H1 (cell line): ENCODE measurements at regions not wholly inside any gene's neighbourhood (a gene's known extent, or its start where the extent isn't known, plus 50 kb on each side); places are given as distances from the start of the nearest gene placed in this dataset.

Experiments
- CBX5 ChIP-seq: fragments of 300-800, 300-1000 bp; sonication (generic); IDR thresholded peaks from 2 replicates; pipeline ENCODE4 v1.7.1; 2016; ENCODE audit warnings: antibody characterized with exemption, low read length, low read depth
- CHD7 ChIP-seq: fragments of 300-600 bp; sonication (generic); IDR thresholded peaks from 2 replicates; pipeline ENCODE4 v1.7.1; 2012; ENCODE audit warnings: low read length, moderate library complexity, mild to moderate bottlenecking, inconsistent platforms; ENCODE audit not compliant: insufficient replicate concordance
- CTCF ChIP-seq, 3 experiments: IDR thresholded peaks; 1 replicate in 2 of 3; 2 replicates in 1 of 3; pipeline versions ENCODE4 v1.5.1 to v1.6.1; 2011; ENCODE audit warnings: low read length in 3 of 3, mild to moderate bottlenecking in 3 of 3, inconsistent platforms in 2 of 3, low read depth in 1 of 3, moderate library complexity in 1 of 3; ENCODE audit not compliant: insufficient read depth in 1 of 3; ENCODE audit errors: control extremely low read depth in 1 of 3
- E2F6 ChIP-seq: IDR thresholded peaks from 2 replicates; pipeline ENCODE4 v1.6.1; 2012; ENCODE audit warnings: inconsistent platforms
- RAD21 ChIP-seq, 2 experiments: IDR thresholded peaks in 1 of 2; conservative IDR thresholded peaks in 1 of 2; 2 replicates each; pipeline ENCODE4 v1.6.1; 2011; ENCODE audit warnings: low read depth in 2 of 2, low read length in 2 of 2, improper control_type of control experiment in 1 of 2, inconsistent platforms in 1 of 2, mild to moderate bottlenecking in 1 of 2, moderate library complexity in 1 of 2
- RBBP5 ChIP-seq: IDR thresholded peaks from 2 replicates; pipeline ENCODE4 v1.7.1; 2012; ENCODE audit warnings: low read depth, mild to moderate bottlenecking, inconsistent platforms, low read length, moderate library complexity, borderline replicate concordance
- RNF2 ChIP-seq: fragments of 200-900, 300-1000 bp; sonication (generic); IDR thresholded peaks from 2 replicates; pipeline ENCODE4 v1.7.1; 2016; ENCODE audit warnings: borderline replicate concordance, low read depth, mild to moderate bottlenecking, antibody characterized with exemption, low read length; ENCODE audit not compliant: poor library complexity, severe bottlenecking; ENCODE audit errors: missing control alignments

- no peak for TF ChIP-seq CHD7
- no peak for TF ChIP-seq RAD21 (IDR thresholded peaks at IDR 0.05 in 1 of 2, conservative IDR thresholded peaks at IDR 0.05 in 1 of 2; ENCODE audit: low read depth in 2 of 2, low read length in 2 of 2)
- no peak for TF ChIP-seq E2F6
- TF ChIP-seq CBX5 = no peak
- TF ChIP-seq RNF2 = no peak
- no peak for TF ChIP-seq RBBP5
- no peak for TF ChIP-seq CTCF (IDR thresholded peaks at IDR 0.05; ENCODE audit: control extremely low read depth in 1 of 3, insufficient read depth in 1 of 3, low read depth in 1 of 3, low read length in 3 of 3)
Measured at GRCh38 chr20:63138855-63139341, 77.0 kb downstream of the YTHDF1 start (continued).
